ENCODE measurements at regions not wholly inside any gene's neighbourhood (a gene's known extent, or its start where the extent isn't known, plus 50 kb on each side); places are given as distances from the start of the nearest gene placed in this dataset.

- Mint-ChIP-seq H3K4me1 (peaks cover 40% of the 10 kb centered on the region), H3K27ac (peak overlapping the region; percentile 76), H3K27me3 (ENCODE audit: insufficient read depth, low read depth) (peaks cover 31% of the 10 kb centered on the region), H3K9me3 (no peaks in the 10 kb centered on the region), H3K36me3 (no peaks in the 10 kb centered on the region), H3K4me3 (no peak overlapping the region)
- no peak overlapping the region for H3K9ac ChIP-seq
- H3K36me3 ChIP-seq: no peaks in the 10 kb centered on the region
- H3K9me3 ChIP-seq (ENCODE audit: low read depth): no peaks in the 10 kb centered on the region
- peak overlapping the region; percentile 56 for H3K4me2 ChIP-seq
- peak overlapping the region; percentile 40 for H2AFZ ChIP-seq (replicated peaks)
- no peaks in the 10 kb centered on the region for H3K79me2 ChIP-seq (ENCODE audit: low read depth)
- TF ChIP-seq EZH2phosphoT487 (IDR thresholded peaks at IDR 0.05): no peak
- TF ChIP-seq, protein P1, sequence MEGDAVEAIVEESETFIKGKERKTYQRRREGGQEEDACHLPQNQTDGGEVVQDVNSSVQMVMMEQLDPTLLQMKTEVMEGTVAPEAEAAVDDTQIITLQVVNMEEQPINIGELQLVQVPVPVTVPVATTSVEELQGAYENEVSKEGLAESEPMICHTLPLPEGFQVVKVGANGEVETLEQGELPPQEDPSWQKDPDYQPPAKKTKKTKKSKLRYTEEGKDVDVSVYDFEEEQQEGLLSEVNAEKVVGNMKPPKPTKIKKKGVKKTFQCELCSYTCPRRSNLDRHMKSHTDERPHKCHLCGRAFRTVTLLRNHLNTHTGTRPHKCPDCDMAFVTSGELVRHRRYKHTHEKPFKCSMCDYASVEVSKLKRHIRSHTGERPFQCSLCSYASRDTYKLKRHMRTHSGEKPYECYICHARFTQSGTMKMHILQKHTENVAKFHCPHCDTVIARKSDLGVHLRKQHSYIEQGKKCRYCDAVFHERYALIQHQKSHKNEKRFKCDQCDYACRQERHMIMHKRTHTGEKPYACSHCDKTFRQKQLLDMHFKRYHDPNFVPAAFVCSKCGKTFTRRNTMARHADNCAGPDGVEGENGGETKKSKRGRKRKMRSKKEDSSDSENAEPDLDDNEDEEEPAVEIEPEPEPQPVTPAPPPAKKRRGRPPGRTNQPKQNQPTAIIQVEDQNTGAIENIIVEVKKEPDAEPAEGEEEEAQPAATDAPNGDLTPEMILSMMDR (IDR thresholded peaks at IDR 0.05): peak; percentile 35
- peak overlapping the region; percentile 45 for H3K27ac ChIP-seq
- peaks cover 28% of the 10 kb centered on the region for H3K4me1 ChIP-seq
- H3K4me3 ChIP-seq: no peak overlapping the region
- H4K20me1 ChIP-seq (ENCODE audit: low read depth): no peaks in the 10 kb centered on the region
- DNase-seq (ENCODE audit: low spot score): peak; percentile 82
- peaks cover 39% of the 10 kb centered on the region for H3K27me3 ChIP-seq
- peaks cover 19% of the 10 kb centered on the region for H3F3A ChIP-seq (ENCODE audit: low read depth)
These were observed 161.1 kb upstream of the CADM1 start for GRCh38 chr11:115665175-115665821.

- no peak overlapping the region for H3K4me2 ChIP-seq
- no peak overlapping the region for H3K9ac ChIP-seq
- no peak overlapping the region for H2AFZ ChIP-seq (replicated peaks)
- no peaks in the 10 kb centered on the region for H3K79me2 ChIP-seq (ENCODE audit: low read depth)
- Mint-ChIP-seq H3K4me1 (peaks cover 43% of the 10 kb centered on the region), H3K9me3 (no peaks in the 10 kb centered on the region), H3K4me3 (no peak overlapping the region), H3K27ac (no peak overlapping the region), H3K36me3 (no peaks in the 10 kb centered on the region), H3K27me3 (ENCODE audit: insufficient read depth, low read depth) (peaks cover 32% of the 10 kb centered on the region)
- no peak for DNase-seq (ENCODE audit: low spot score)
- peaks cover 28% of the 10 kb centered on the region for H3K4me1 ChIP-seq
- no peaks in the 10 kb centered on the region for H3K36me3 ChIP-seq
- peaks cover 28% of the 10 kb centered on the region for H3F3A ChIP-seq (ENCODE audit: low read depth)
- H3K9me3 ChIP-seq (ENCODE audit: low read depth): no peaks in the 10 kb centered on the region
- TF ChIP-seq, protein P1 (IDR thresholded peaks at IDR 0.05): no peak
- TF ChIP-seq EZH2phosphoT487 (IDR thresholded peaks at IDR 0.05): no peak
- H3K27ac ChIP-seq: no peak overlapping the region
- peaks cover 49% of the 10 kb centered on the region for H3K27me3 ChIP-seq
- H3K4me3 ChIP-seq: no peak overlapping the region
- no peaks in the 10 kb centered on the region for H4K20me1 ChIP-seq (ENCODE audit: low read depth)
These were observed 160.1 kb upstream of the CADM1 start for GRCh38 chr11:115664313-115664712.

GRCh38 chr11:115663790-115664189, 159.6 kb upstream of the CADM1 start:
- DNase-seq (ENCODE audit: low spot score): no peak
- H3K9me3 Mint-ChIP-seq: no peaks in the 10 kb centered on the region
- H3K36me3 Mint-ChIP-seq: no peaks in the 10 kb centered on the region
- Histone ChIP-seq H3K27ac (no peak overlapping the region), H3K79me2 (ENCODE audit: low read depth) (no peaks in the 10 kb centered on the region), H3K27me3 (peaks cover 55% of the 10 kb centered on the region), H3K9ac (no peak overlapping the region), H2AFZ (replicated peaks) (no peak overlapping the region), H4K20me1 (ENCODE audit: low read depth) (no peaks in the 10 kb centered on the region), H3K4me3 (no peak overlapping the region), H3K4me2 (no peak overlapping the region), H3K36me3 (no peaks in the 10 kb centered on the region), H3F3A (ENCODE audit: low read depth) (peaks cover 32% of the 10 kb centered on the region), H3K9me3 (ENCODE audit: low read depth) (no peaks in the 10 kb centered on the region), H3K4me1 (peaks cover 28% of the 10 kb centered on the region)
- H3K4me1 Mint-ChIP-seq: peaks cover 45% of the 10 kb centered on the region
- H3K27ac Mint-ChIP-seq: no peak overlapping the region
- TF ChIP-seq EZH2 (IDR thresholded peaks at IDR 0.05): no peak
- TF ChIP-seq EZH2phosphoT487 (IDR thresholded peaks at IDR 0.05): no peak
- TF ChIP-seq, protein P1 (IDR thresholded peaks at IDR 0.05): no peak
- peaks cover 34% of the 10 kb centered on the region for H3K27me3 Mint-ChIP-seq (ENCODE audit: insufficient read depth, low read depth)
- H3K4me3 Mint-ChIP-seq: no peak overlapping the region
